CD4-positive, CD25-positive, alpha-beta regulatory T cell (primary cell): ENCODE measurements at regions not wholly inside any gene's neighbourhood (a gene's known extent, or its start where the extent isn't known, plus 50 kb on each side); places are given as distances from the start of the nearest gene placed in this dataset.

Experiments
- ATAC-seq, 2 donors: fragments of 150-1000 bp; cut with Tn5 transposase; one replicate each; pipeline ENCODE4 v1.10.0; 2021; ENCODE audit warnings: low read depth in 2 of 2, moderate number of reproducible peaks in 2 of 2, moderate library complexity in 1 of 2
- DNase-seq, 3 donors: peaks; one replicate each; pipeline versions ENCODE4 v3.0.0 to v3.0.0-alpha.2; 2012 to 2022; ENCODE audit warnings: mixed read lengths in 1 of 3
- H3K27ac ChIP-seq: one replicate; pipeline ENCODE4 v1.7.0; 2013; ENCODE audit warnings: mild to moderate bottlenecking, low read length; ENCODE audit not compliant: insufficient read depth, poor library complexity, severe bottlenecking
- H3K27me3 ChIP-seq: one replicate; pipeline ENCODE4 v1.7.0; 2013; ENCODE audit warnings: low read length; ENCODE audit not compliant: control insufficient read depth, insufficient read depth
- H3K36me3 ChIP-seq: one replicate; pipeline ENCODE4 v1.7.0; 2013; ENCODE audit warnings: mild to moderate bottlenecking, low read length, moderate library complexity; ENCODE audit not compliant: control insufficient read depth, insufficient read depth
- H3K4me1 ChIP-seq: 2 replicates; pipeline ENCODE4 v1.7.0; 2013; ENCODE audit warnings: mild to moderate bottlenecking, low read length; ENCODE audit not compliant: insufficient read depth, control insufficient read depth, poor library complexity, severe bottlenecking
- H3K4me3 ChIP-seq: one replicate; pipeline ENCODE4 v1.7.0; 2013; ENCODE audit warnings: low read depth, mild to moderate bottlenecking, low read length, moderate library complexity
- H3K9me3 ChIP-seq, 2 experiments: 1 replicate in 1 of 2; 2 replicates in 1 of 2; pipeline ENCODE4 v1.7.0; 2013; ENCODE audit warnings: low read length in 2 of 2, mild to moderate bottlenecking in 1 of 2, moderate library complexity in 1 of 2; ENCODE audit not compliant: control insufficient read depth in 2 of 2
- H3K27ac Mint-ChIP-seq, 3 donors: one replicate each; pipeline ENCODE4 v1.8.0; 2020 to 2022; ENCODE audit warnings: mild to moderate bottlenecking in 3 of 3, mixed read lengths in 3 of 3, moderate library complexity in 2 of 3
- H3K27me3 Mint-ChIP-seq: one replicate; pipeline ENCODE4 v1.8.0; 2022; ENCODE audit warnings: mild to moderate bottlenecking, mixed read lengths
- H3K36me3 Mint-ChIP-seq: one replicate; pipeline ENCODE4 v1.8.0; 2020; ENCODE audit warnings: mixed read lengths
- H3K4me1 Mint-ChIP-seq, 4 donors: one replicate each; pipeline ENCODE4 v1.8.0; 2020 to 2022; ENCODE audit warnings: mixed read lengths in 4 of 4, mild to moderate bottlenecking in 1 of 4
- H3K4me3 Mint-ChIP-seq, 4 donors: one replicate each; pipeline ENCODE4 v1.8.0; 2020 to 2022; ENCODE audit warnings: mild to moderate bottlenecking in 4 of 4, mixed read lengths in 4 of 4, moderate library complexity in 3 of 4
- H3K9me3 Mint-ChIP-seq, 7 donors: one replicate each; pipeline ENCODE4 v1.8.0; 2020 to 2022; ENCODE audit warnings: mixed read lengths in 7 of 7, mild to moderate bottlenecking in 3 of 7, moderate library complexity in 2 of 7

- H3K36me3 ChIP-seq = no peaks in the 10 kb centered on the region
- Mint-ChIP-seq H3K4me1 (peaks cover 0 to 4% (median 0%) of the 10 kb centered on the region in 4 donors), H3K4me3 (no peak overlapping the region)
Measured at GRCh38 chr22:27293721-27294445, 507.7 kb downstream of the MN1 start.

DNA sequence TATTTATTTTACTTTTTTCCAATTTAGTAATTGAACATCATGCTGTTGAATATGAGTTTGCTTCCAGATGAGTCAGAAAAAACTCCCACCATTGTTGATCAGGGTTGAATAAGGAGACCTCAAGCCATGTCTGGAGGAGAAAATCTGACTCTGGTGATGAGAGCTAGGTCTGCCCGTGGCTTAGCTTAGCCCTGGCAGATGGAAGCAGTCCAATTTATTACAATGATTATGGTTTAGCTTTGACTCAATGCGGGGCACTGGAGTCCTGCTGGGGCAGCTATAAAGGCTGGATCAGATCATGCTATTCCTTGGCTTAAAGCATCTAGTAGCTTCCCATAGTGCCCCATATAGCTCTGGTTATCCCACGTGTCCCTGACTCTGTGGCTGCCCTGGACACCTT, 506.5 kb downstream of the MN1 start:
- H3K27me3 Mint-ChIP-seq = peaks cover 12% of the 10 kb centered on the region

More at GRCh38 chr22:27293721-27294445, 507.7 kb downstream of the MN1 start:
- ATAC-seq = no peak
- no peak overlapping the region for H3K27ac ChIP-seq
- H3K27ac Mint-ChIP-seq = no peak overlapping the region
- no peaks in the 10 kb centered on the region for H3K27me3 ChIP-seq
- H3K9me3 Mint-ChIP-seq = peaks cover 0 to 2% (median 0%) of the 10 kb centered on the region in 7 donors
- H3K36me3 Mint-ChIP-seq = no peaks in the 10 kb centered on the region
- no peak overlapping the region for H3K4me3 ChIP-seq
- peaks cover 12% of the 10 kb centered on the region for H3K27me3 Mint-ChIP-seq
- H3K9me3 ChIP-seq = no peaks in the 10 kb centered on the region
- no peaks in the 10 kb centered on the region for H3K4me1 ChIP-seq
- no peak for DNase-seq

GRCh38 chr22:27295605-27296004, 506.0 kb downstream of the MN1 start:
- Mint-ChIP-seq H3K36me3 (no peaks in the 10 kb centered on the region), H3K27ac (peak overlapping the region in 1 of 3 donors; percentile 18), H3K27me3 (peaks cover 16% of the 10 kb centered on the region), H3K9me3 (peaks cover 0 to 1% (median 0%) of the 10 kb centered on the region in 7 donors), H3K4me3 (no peak overlapping the region), H3K4me1 (peaks cover 0 to 4% (median 0%) of the 10 kb centered on the region in 4 donors)
- DNase-seq = no peak
- Histone ChIP-seq H3K9me3 (no peaks in the 10 kb centered on the region), H3K27ac (no peak overlapping the region), H3K36me3 (no peaks in the 10 kb centered on the region), H3K4me3 (no peak overlapping the region), H3K27me3 (no peaks in the 10 kb centered on the region), H3K4me1 (no peaks in the 10 kb centered on the region)
- ATAC-seq = no peak

More for the DNA sequence above, 506.5 kb downstream of the MN1 start:
- H3K9me3 Mint-ChIP-seq = peaks cover 0 to 2% (median 0%) of the 10 kb centered on the region in 7 donors
- Histone ChIP-seq H3K27ac (no peak overlapping the region), H3K9me3 (no peaks in the 10 kb centered on the region), H3K4me3 (no peak overlapping the region), H3K36me3 (no peaks in the 10 kb centered on the region), H3K27me3 (no peaks in the 10 kb centered on the region), H3K4me1 (no peaks in the 10 kb centered on the region)
- H3K4me3 Mint-ChIP-seq = no peak overlapping the region
- DNase-seq = no peak
- H3K4me1 Mint-ChIP-seq = peaks cover 0 to 4% (median 0%) of the 10 kb centered on the region in 4 donors
- no peaks in the 10 kb centered on the region for H3K36me3 Mint-ChIP-seq
- no peak overlapping the region for H3K27ac Mint-ChIP-seq
- no peak for ATAC-seq

DNA sequence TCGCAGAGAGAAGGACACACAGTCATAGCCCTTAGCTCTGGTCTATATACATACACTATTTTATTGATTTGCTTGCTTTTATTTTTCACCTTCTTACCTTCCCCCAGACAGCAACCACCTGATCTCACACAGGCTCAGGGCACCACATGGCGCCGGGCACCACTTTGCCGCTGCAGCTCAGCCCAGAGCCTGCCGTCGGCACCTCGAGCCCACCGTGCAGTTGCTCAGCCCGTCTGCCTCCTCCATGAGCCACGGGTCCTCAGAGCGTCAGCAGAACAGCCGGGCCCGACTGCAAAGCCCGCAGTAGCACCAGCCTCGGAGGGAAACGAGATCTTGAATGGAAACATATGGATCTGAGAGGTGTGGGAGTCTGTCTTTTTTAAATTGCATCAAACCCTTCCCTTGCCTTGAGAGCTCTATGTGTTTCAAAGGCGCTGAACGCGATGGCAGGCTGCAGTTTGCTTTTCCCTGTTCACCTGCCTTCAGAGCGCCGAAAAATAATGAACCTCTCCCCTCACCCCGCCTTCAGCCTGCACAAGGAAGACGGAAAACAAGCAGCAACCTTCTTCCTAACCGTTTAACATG, 505.4 kb downstream of the MN1 start:
- H3K27ac ChIP-seq = no peak overlapping the region
- Mint-ChIP-seq H3K27ac (no peak overlapping the region), H3K36me3 (no peaks in the 10 kb centered on the region), H3K9me3 (peaks cover 0 to 1% (median 0%) of the 10 kb centered on the region in 7 donors), H3K4me3 (no peak overlapping the region), H3K4me1 (peaks cover 0 to 4% (median 0%) of the 10 kb centered on the region in 4 donors), H3K27me3 (peaks cover 16% of the 10 kb centered on the region)
- H3K4me1 ChIP-seq = no peaks in the 10 kb centered on the region
- no peak for DNase-seq
- no peaks in the 10 kb centered on the region for H3K9me3 ChIP-seq
- H3K36me3 ChIP-seq = no peaks in the 10 kb centered on the region
- H3K27me3 ChIP-seq = no peaks in the 10 kb centered on the region
- H3K4me3 ChIP-seq = no peak overlapping the region
- ATAC-seq = no peak

DNA sequence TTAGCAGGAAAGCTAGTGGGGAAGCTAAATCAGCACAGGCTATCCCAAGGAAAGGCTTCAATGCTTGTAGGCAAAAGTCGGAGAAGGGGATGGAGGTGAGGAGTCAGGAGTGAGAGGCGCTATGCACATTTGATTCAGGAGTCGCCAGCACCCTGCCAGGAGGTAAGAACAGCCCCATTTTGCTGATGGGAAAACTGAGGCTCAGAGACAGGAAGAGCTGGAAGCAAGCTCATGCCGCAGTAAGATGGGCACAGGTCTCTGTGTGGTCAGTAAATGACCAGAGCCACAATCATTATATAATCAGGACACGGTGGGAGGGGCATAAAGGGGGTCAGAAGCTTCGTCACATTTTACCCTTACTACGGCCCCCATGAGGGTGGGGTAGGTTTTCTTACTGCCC, 504.4 kb downstream of the MN1 start:
- no peak for DNase-seq
- Mint-ChIP-seq H3K9me3 (peaks cover 0 to 1% (median 0%) of the 10 kb centered on the region in 7 donors), H3K36me3 (no peaks in the 10 kb centered on the region), H3K4me3 (no peak overlapping the region), H3K27ac (no peak overlapping the region), H3K4me1 (peaks cover 0 to 4% (median 0%) of the 10 kb centered on the region in 4 donors), H3K27me3 (peaks cover 16% of the 10 kb centered on the region)
- Histone ChIP-seq H3K36me3 (no peaks in the 10 kb centered on the region), H3K27me3 (no peaks in the 10 kb centered on the region), H3K4me3 (no peak overlapping the region), H3K9me3 (no peaks in the 10 kb centered on the region), H3K4me1 (no peaks in the 10 kb centered on the region), H3K27ac (no peak overlapping the region)
- ATAC-seq = no peak

DNA sequence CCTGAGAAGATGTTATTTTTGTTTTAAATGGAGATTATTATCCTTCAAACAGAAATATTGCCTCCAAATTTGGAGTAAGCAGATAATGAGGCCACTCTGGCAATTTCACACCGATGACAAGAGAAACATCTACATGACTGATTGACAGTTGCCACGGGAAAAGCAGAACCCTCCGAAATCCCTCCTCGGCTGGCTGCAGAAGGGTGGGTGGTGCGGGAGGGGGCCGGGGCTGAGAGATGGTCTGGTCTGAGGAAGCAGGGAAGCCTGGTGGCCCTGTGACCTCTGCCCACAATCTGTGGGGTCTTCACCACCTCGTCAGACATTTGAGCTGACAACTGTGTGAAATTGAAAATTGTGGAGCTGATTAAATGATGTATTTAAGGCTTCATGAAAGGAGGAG, 503.2 kb downstream of the MN1 start:
- peaks cover 0 to 1% (median 0%) of the 10 kb centered on the region in 7 donors for H3K9me3 Mint-ChIP-seq
- H3K4me3 Mint-ChIP-seq = no peak overlapping the region
- Histone ChIP-seq H3K9me3 (no peaks in the 10 kb centered on the region), H3K4me3 (no peak overlapping the region), H3K4me1 (no peaks in the 10 kb centered on the region), H3K27ac (no peak overlapping the region), H3K27me3 (no peaks in the 10 kb centered on the region), H3K36me3 (no peaks in the 10 kb centered on the region)
- no peaks in the 10 kb centered on the region for H3K36me3 Mint-ChIP-seq
- H3K27me3 Mint-ChIP-seq = peaks cover 11% of the 10 kb centered on the region
- DNase-seq (no peak), ATAC-seq (no peak)
- H3K4me1 Mint-ChIP-seq = peaks cover 0 to 4% (median 0%) of the 10 kb centered on the region in 4 donors
- H3K27ac Mint-ChIP-seq = no peak overlapping the region

- Mint-ChIP-seq H3K36me3 (no peaks in the 10 kb centered on the region), H3K27ac (no peak overlapping the region), H3K9me3 (peaks cover 0 to 2% (median 0%) of the 10 kb centered on the region in 7 donors), H3K4me3 (no peak overlapping the region), H3K4me1 (peaks cover 0 to 4% (median 0%) of the 10 kb centered on the region in 4 donors), H3K27me3 (peaks cover 11% of the 10 kb centered on the region)
- Histone ChIP-seq H3K9me3 (no peaks in the 10 kb centered on the region), H3K27ac (no peak overlapping the region), H3K4me3 (no peak overlapping the region), H3K27me3 (no peaks in the 10 kb centered on the region), H3K36me3 (no peaks in the 10 kb centered on the region), H3K4me1 (no peaks in the 10 kb centered on the region)
- ATAC-seq = no peak
- DNase-seq = no peak
Measured at GRCh38 chr22:27298742-27299141, 502.8 kb downstream of the MN1 start.
